NB4 (cell line): ENCODE measurements at regions not wholly inside any gene's neighbourhood (a gene's known extent, or its start where the extent isn't known, plus 50 kb on each side); places are given as distances from the start of the nearest gene placed in this dataset.

Source experiments
- CTCF ChIP-seq: IDR thresholded peaks from one replicate; pipeline ENCODE4 v1.5.1; 2012; ENCODE audit warnings: low read depth, low read length
- MAX ChIP-seq: IDR thresholded peaks from 2 replicates; pipeline ENCODE4 v1.6.1; 2011; ENCODE audit warnings: low read depth, low read length
- POLR2A ChIP-seq: IDR thresholded peaks from 2 replicates; pipeline ENCODE4 v1.6.1; 2011; ENCODE audit warnings: mild to moderate bottlenecking; ENCODE audit not compliant: insufficient read length; ENCODE audit errors: extremely low read depth

- peak; percentile 46 for TF ChIP-seq CTCF
- TF ChIP-seq POLR2A = no peak
- TF ChIP-seq MAX = no peak
Measured at GRCh38 chr6:66496659-66497058, 789.6 kb upstream of the EYS start.
